ENCODE measurements at regions not wholly inside any gene's neighbourhood (a gene's known extent, or its start where the extent isn't known, plus 50 kb on each side); places are given as distances from the start of the nearest gene placed in this dataset.

DNA sequence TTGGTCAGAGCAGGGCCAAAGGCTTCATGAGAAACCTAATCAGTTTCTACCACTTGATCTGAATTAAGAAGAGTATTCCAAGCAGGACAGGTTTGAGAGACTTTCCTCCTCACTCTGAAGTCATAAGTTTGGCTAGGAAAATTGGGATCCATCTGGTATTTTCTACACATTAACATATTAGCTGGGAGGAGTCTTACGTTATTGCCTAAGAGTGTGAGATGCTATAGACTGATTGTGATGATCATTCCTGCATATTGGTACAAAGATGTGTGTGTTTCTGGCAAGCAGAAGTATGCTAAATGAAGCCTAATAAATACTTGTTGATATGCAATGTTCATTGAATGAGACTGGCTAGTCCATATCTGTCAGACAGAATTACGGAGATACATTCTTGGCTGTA is 73.5 kb upstream of the RASGRP1 start:
- Histone ChIP-seq H3K4me1 (ENCODE audit: control insufficient read depth, extremely low read depth, insufficient read depth, low read length) (no peaks in the 10 kb centered on the region), H3K9me1 (replicated peaks; ENCODE audit: control insufficient read depth, extremely low read depth, insufficient read depth, low read length) (no peaks in the 10 kb centered on the region), H3K27me3 (ENCODE audit: control insufficient read depth in 2 of 2, insufficient read depth in 2 of 2, low read length in 2 of 2) (peaks cover 15 to 18% of the 10 kb centered on the region in 2 experiments), H3K4me3 (replicated peaks in 1 of 3; ENCODE audit: insufficient read depth in 1 of 3, low read depth in 1 of 3, low read length in 3 of 3) (no peak overlapping the region), H3K36me3 (ENCODE audit: control insufficient read depth in 2 of 2, extremely low read depth in 1 of 2, insufficient read depth in 2 of 2, low read length in 2 of 2) (no peaks in the 10 kb centered on the region), H3K4me2 (ENCODE audit: insufficient read depth, low read length) (no peak overlapping the region), H3K9me3 (replicated peaks; ENCODE audit: control insufficient read depth, insufficient read depth, low read length) (no peaks in the 10 kb centered on the region), H4K20me1 (replicated peaks; ENCODE audit: control insufficient read depth, extremely low read depth, insufficient read depth, low read length) (no peaks in the 10 kb centered on the region), H3K27ac (ENCODE audit: insufficient read depth, low read depth, low read length) (no peak overlapping the region), H2AFZ (ENCODE audit: low read depth, low read length) (no peak overlapping the region), H3K79me2 (ENCODE audit: control insufficient read depth, insufficient read depth, low read length) (no peaks in the 10 kb centered on the region), H3K9ac (replicated peaks; ENCODE audit: extremely low read depth, insufficient read depth, low read length) (no peak overlapping the region)
- BruUV-seq (replicated peaks) = no TSS peak
- DNase-seq (ENCODE audit: low read depth, low spot score) (no peak), FAIRE-seq (no peak)
- intact Hi-C loops (cut with micrococcal nuclease) = no loop called here
- ChIA-PET CTCF (no interaction called here), POLR2A (no interaction called here)
- dilution Hi-C loops (cut with MboI; ENCODE audit: extremely low pct_ligation_motif_present, low sequenced_read_pairs) = no loop called here
- no peak for TF ChIP-seq GATA2 (IDR thresholded peaks at IDR 0.05; ENCODE audit: insufficient read depth, insufficient read length, low read depth, low read length)
- TF ChIP-seq POLR2A (IDR thresholded peaks at IDR 0.05; ENCODE audit: low read depth, low read length) = no peak
- no peak for TF ChIP-seq POLR2AphosphoS5 (IDR thresholded peaks at IDR 0.05; ENCODE audit: insufficient read depth, low read depth, low read length)
- no peak for TF ChIP-seq MYC (IDR thresholded peaks at IDR 0.05; ENCODE audit: low read depth, low read length)
- TF ChIP-seq FOS (IDR thresholded peaks at IDR 0.05; ENCODE audit: borderline replicate concordance, insufficient read depth, low read length) = no peak
- TF ChIP-seq, protein P1, sequence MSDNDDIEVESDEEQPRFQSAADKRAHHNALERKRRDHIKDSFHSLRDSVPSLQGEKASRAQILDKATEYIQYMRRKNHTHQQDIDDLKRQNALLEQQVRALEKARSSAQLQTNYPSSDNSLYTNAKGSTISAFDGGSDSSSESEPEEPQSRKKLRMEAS (IDR thresholded peaks at IDR 0.05; ENCODE audit: insufficient read depth, insufficient read length) = no peak
- no peak for TF ChIP-seq EZH2 (IDR thresholded peaks at IDR 0.05; ENCODE audit: borderline replicate concordance, low read depth, low read length, severe bottlenecking)
- TF ChIP-seq, protein P2, sequence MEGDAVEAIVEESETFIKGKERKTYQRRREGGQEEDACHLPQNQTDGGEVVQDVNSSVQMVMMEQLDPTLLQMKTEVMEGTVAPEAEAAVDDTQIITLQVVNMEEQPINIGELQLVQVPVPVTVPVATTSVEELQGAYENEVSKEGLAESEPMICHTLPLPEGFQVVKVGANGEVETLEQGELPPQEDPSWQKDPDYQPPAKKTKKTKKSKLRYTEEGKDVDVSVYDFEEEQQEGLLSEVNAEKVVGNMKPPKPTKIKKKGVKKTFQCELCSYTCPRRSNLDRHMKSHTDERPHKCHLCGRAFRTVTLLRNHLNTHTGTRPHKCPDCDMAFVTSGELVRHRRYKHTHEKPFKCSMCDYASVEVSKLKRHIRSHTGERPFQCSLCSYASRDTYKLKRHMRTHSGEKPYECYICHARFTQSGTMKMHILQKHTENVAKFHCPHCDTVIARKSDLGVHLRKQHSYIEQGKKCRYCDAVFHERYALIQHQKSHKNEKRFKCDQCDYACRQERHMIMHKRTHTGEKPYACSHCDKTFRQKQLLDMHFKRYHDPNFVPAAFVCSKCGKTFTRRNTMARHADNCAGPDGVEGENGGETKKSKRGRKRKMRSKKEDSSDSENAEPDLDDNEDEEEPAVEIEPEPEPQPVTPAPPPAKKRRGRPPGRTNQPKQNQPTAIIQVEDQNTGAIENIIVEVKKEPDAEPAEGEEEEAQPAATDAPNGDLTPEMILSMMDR (IDR thresholded peaks at IDR 0.05; ENCODE audit: extremely low read depth in 1 of 2, insufficient read depth in 1 of 2, low read depth in 1 of 2, low read length in 2 of 2) = no peak
- no peak for TF ChIP-seq JUN (IDR thresholded peaks at IDR 0.05; ENCODE audit: borderline replicate concordance, insufficient read depth, insufficient read length, low read depth)

All from endothelial cell of umbilical vein (primary cell).